ENCODE measurements at regions not wholly inside any gene's neighbourhood (a gene's known extent, or its start where the extent isn't known, plus 50 kb on each side); places are given as distances from the start of the nearest gene placed in this dataset.

GRCh38 chr2:228799208-228799588 is 471.9 kb downstream of the PID1 start:
- H3K4me3 ChIP-seq (ENCODE audit: low read depth in 1 of 3, low read length in 3 of 3) = no peak overlapping the region
- no peak for TF ChIP-seq RXRA (IDR thresholded peaks at IDR 0.05)
- WGBS = 73% methylated on average over 4 of the region's 4 CpGs
- H3K9ac ChIP-seq (ENCODE audit: low read depth in 1 of 2, low read length in 2 of 2) = no peak overlapping the region
- H3K27me3 ChIP-seq (ENCODE audit: control insufficient read depth in 4 of 4, insufficient read depth in 4 of 4, low read length in 3 of 4) = no peaks in the 10 kb centered on the region
- no peaks in the 10 kb centered on the region for H3K4me1 ChIP-seq (ENCODE audit: control insufficient read depth in 4 of 4, insufficient read depth in 4 of 4, low read length in 3 of 4)
- no peak for DNase-seq (ENCODE audit: low spot score)
- no peaks in the 10 kb centered on the region for H3K36me3 ChIP-seq (ENCODE audit: control insufficient read depth in 4 of 4, insufficient read depth in 3 of 4, low read depth in 1 of 4, low read length in 3 of 4)
- H3K9me3 ChIP-seq (ENCODE audit: control insufficient read depth in 4 of 4, low read length in 3 of 4) = no peaks in the 10 kb centered on the region
- H3K27ac ChIP-seq (ENCODE audit: low read depth in 1 of 2, low read length in 2 of 2) = no peak overlapping the region

DNA sequence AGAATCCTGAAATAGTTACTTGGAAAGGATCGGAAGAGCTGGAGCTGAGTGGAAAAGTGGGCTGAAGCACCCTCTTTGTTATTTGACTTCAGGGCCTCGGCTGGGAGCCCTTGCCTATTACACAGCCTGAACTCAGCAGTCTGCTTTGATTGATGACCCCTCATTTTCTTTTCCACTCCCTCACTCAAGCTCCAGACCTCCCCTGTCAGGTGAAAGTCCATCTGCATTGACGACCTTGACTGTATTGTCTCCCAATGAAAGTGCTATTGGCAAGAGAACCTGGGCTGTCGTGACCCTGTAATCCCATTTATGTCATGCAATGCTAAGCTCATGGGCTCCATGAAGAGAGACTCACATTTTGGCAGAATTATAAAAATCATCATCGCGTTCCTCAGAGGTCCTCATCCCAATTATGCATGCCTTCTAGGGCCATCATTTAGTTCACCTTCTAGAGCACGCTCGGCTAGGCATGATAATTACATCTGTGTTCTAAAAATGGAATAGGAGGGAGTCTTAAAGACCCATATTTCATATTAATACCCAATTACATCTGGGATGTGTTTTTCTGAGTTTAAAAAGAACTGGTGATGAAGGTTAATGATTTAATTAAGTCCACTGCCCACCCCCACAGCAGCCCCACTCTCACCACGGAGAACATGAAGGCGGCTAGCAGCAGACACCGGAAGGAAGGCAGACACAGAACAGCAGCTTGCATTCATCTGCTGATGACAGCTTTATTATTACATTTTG is 472.5 kb downstream of the PID1 start:
- no peak overlapping the region for H3K4me3 ChIP-seq (ENCODE audit: low read depth in 1 of 3, low read length in 3 of 3)

More for the DNA sequence above, 472.5 kb downstream of the PID1 start:
- DNase-seq (ENCODE audit: low spot score) = no peak
- no peaks in the 10 kb centered on the region for H3K9me3 ChIP-seq (ENCODE audit: control insufficient read depth in 4 of 4, low read length in 3 of 4)
- no peaks in the 10 kb centered on the region for H3K36me3 ChIP-seq (ENCODE audit: control insufficient read depth in 4 of 4, insufficient read depth in 3 of 4, low read depth in 1 of 4, low read length in 3 of 4)
- no peak overlapping the region for H3K9ac ChIP-seq (ENCODE audit: low read depth in 1 of 2, low read length in 2 of 2)
- no peak overlapping the region for H3K27ac ChIP-seq (ENCODE audit: low read depth in 1 of 2, low read length in 2 of 2)
- 79% methylated on average over 11 of the region's 11 CpGs for WGBS
- no peaks in the 10 kb centered on the region for H3K27me3 ChIP-seq (ENCODE audit: control insufficient read depth in 4 of 4, insufficient read depth in 4 of 4, low read length in 3 of 4)
- H3K4me1 ChIP-seq (ENCODE audit: control insufficient read depth in 4 of 4, insufficient read depth in 4 of 4, low read length in 3 of 4) = no peaks in the 10 kb centered on the region
- TF ChIP-seq CTCF (IDR thresholded peaks at IDR 0.05; ENCODE audit: low read depth, low read length, missing input control) = no peak
- TF ChIP-seq HNF4G (IDR thresholded peaks at IDR 0.05) = no peak
- TF ChIP-seq HNF4A (conservative IDR thresholded peaks at IDR 0.05) = no peak
- TF ChIP-seq, protein P1, sequence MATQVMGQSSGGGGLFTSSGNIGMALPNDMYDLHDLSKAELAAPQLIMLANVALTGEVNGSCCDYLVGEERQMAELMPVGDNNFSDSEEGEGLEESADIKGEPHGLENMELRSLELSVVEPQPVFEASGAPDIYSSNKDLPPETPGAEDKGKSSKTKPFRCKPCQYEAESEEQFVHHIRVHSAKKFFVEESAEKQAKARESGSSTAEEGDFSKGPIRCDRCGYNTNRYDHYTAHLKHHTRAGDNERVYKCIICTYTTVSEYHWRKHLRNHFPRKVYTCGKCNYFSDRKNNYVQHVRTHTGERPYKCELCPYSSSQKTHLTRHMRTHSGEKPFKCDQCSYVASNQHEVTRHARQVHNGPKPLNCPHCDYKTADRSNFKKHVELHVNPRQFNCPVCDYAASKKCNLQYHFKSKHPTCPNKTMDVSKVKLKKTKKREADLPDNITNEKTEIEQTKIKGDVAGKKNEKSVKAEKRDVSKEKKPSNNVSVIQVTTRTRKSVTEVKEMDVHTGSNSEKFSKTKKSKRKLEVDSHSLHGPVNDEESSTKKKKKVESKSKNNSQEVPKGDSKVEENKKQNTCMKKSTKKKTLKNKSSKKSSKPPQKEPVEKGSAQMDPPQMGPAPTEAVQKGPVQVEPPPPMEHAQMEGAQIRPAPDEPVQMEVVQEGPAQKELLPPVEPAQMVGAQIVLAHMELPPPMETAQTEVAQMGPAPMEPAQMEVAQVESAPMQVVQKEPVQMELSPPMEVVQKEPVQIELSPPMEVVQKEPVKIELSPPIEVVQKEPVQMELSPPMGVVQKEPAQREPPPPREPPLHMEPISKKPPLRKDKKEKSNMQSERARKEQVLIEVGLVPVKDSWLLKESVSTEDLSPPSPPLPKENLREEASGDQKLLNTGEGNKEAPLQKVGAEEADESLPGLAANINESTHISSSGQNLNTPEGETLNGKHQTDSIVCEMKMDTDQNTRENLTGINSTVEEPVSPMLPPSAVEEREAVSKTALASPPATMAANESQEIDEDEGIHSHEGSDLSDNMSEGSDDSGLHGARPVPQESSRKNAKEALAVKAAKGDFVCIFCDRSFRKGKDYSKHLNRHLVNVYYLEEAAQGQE (IDR thresholded peaks at IDR 0.05) = no peak
- no peak for TF ChIP-seq TAF1 (conservative IDR thresholded peaks at IDR 0.05)
- TF ChIP-seq, protein P2, sequence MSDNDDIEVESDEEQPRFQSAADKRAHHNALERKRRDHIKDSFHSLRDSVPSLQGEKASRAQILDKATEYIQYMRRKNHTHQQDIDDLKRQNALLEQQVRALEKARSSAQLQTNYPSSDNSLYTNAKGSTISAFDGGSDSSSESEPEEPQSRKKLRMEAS (IDR thresholded peaks at IDR 0.05) = no peak
- TF ChIP-seq YY1 (IDR thresholded peaks at IDR 0.05) = no peak
- TF ChIP-seq RXRA (IDR thresholded peaks at IDR 0.05) = no peak
- TF ChIP-seq RAD21 (IDR thresholded peaks at IDR 0.05) = no peak
- no peak for TF ChIP-seq FOXA2 (IDR thresholded peaks at IDR 0.05)
- no peak for TF ChIP-seq GABPA (IDR thresholded peaks at IDR 0.05 in 1 of 2, conservative IDR thresholded peaks at IDR 0.05 in 1 of 2)
- TF ChIP-seq SP1 (IDR thresholded peaks at IDR 0.05) = no peak
- no peak for TF ChIP-seq EGR1 (IDR thresholded peaks at IDR 0.05; ENCODE audit: low read depth in 2 of 2)
- TF ChIP-seq, protein P3, sequence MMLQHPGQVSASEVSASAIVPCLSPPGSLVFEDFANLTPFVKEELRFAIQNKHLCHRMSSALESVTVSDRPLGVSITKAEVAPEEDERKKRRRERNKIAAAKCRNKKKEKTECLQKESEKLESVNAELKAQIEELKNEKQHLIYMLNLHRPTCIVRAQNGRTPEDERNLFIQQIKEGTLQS (IDR thresholded peaks at IDR 0.05) = no peak
- no peak for TF ChIP-seq FOXA1 (IDR thresholded peaks at IDR 0.05)
- no peak for TF ChIP-seq NR2F2 (IDR thresholded peaks at IDR 0.05)
- no peak for TF ChIP-seq JUND (IDR thresholded peaks at IDR 0.05)
- TF ChIP-seq, protein P4, sequence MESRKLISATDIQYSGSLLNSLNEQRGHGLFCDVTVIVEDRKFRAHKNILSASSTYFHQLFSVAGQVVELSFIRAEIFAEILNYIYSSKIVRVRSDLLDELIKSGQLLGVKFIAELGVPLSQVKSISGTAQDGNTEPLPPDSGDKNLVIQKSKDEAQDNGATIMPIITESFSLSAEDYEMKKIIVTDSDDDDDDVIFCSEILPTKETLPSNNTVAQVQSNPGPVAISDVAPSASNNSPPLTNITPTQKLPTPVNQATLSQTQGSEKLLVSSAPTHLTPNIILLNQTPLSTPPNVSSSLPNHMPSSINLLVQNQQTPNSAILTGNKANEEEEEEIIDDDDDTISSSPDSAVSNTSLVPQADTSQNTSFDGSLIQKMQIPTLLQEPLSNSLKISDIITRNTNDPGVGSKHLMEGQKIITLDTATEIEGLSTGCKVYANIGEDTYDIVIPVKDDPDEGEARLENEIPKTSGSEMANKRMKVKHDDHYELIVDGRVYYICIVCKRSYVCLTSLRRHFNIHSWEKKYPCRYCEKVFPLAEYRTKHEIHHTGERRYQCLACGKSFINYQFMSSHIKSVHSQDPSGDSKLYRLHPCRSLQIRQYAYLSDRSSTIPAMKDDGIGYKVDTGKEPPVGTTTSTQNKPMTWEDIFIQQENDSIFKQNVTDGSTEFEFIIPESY (IDR thresholded peaks at IDR 0.05) = no peak

Measured in liver (tissue), 8 donors.